IMR-90 (cell line): ENCODE measurements at regions not wholly inside any gene's neighbourhood (a gene's known extent, or its start where the extent isn't known, plus 50 kb on each side); places are given as distances from the start of the nearest gene placed in this dataset.

Experiments used
- ATAC-seq: fragments of 200-7000 bp; cut with Tn5 transposase; 2 replicates; pipeline ENCODE4 v1.9.1; 2020; ENCODE audit warnings: low read depth, mild to moderate bottlenecking, moderate library complexity
- BruUV-seq: library from RNA; stranded (reverse); fragments of 400-500 nt; replicated peaks from 2 replicates; lab custom pipeline; 2021; lab: Mats Ljungman, UMichigan
- CTCF ChIA-PET: fragments of 300-600 bp; formaldehyde crosslinking; extraction: SDS; loops from one replicate; lab custom pipeline; 2021; ENCODE audit warnings: antibody characterized with exemption; lab: Yijun Ruan, JAX
- POLR2A ChIA-PET: fragments of 300-600 bp; sonication (Branson Sonifier 250); formaldehyde crosslinking; loops from one replicate; lab custom pipeline; 2022; ENCODE audit warnings: antibody characterized with exemption; ENCODE audit not compliant: unreplicated experiment; lab: Charles Lee
- DNase-seq: peaks from one replicate; pipeline ENCODE4 v3.0.0; 2013
- H2AFZ ChIP-seq: replicated peaks from 2 replicates; pipeline ENCODE3; 2013; ENCODE audit warnings: low read length, mild to moderate bottlenecking; ENCODE audit not compliant: poor library complexity
- H2AK5ac ChIP-seq: 2 replicates; pipeline ENCODE4 v1.6.1; 2013; ENCODE audit warnings: low read depth, low read length, inconsistent platforms
- H2AK9ac ChIP-seq: replicated peaks from 2 replicates; pipeline ENCODE3; 2013; ENCODE audit warnings: mild to moderate bottlenecking, low read depth, low read length, moderate library complexity; ENCODE audit not compliant: poor library complexity
- H2BK120ac ChIP-seq: 2 replicates; pipeline ENCODE4 v1.6.1; 2013; ENCODE audit warnings: low read depth, low read length, inconsistent platforms
- H2BK15ac ChIP-seq: 3 replicates; pipeline ENCODE4 v1.6.1; 2013; ENCODE audit warnings: low read depth, low read length, inconsistent platforms
- H2BK20ac ChIP-seq: 2 replicates; pipeline ENCODE4 v1.6.1; 2013; ENCODE audit warnings: low read depth, mild to moderate bottlenecking, inconsistent platforms, low read length, moderate library complexity
- H2BK5ac ChIP-seq: 2 replicates; pipeline ENCODE4 v1.6.1; 2013; ENCODE audit warnings: mild to moderate bottlenecking, low read depth, low read length, inconsistent platforms; ENCODE audit not compliant: poor library complexity, severe bottlenecking
- H3K14ac ChIP-seq: replicated peaks from 2 replicates; pipeline ENCODE4 v1.6.1; 2013; ENCODE audit warnings: low read depth, low read length, inconsistent platforms
- H3K18ac ChIP-seq: 2 replicates; pipeline ENCODE4 v1.6.1; 2013; ENCODE audit warnings: low read depth, low read length, control low read depth
- H3K23ac ChIP-seq: 2 replicates; pipeline ENCODE4 v1.6.1; 2013; ENCODE audit warnings: low read depth, low read length, inconsistent platforms
- H3K27ac ChIP-seq: 2 replicates; pipeline ENCODE4 v1.5.1; 2013; ENCODE audit warnings: mild to moderate bottlenecking, control low read depth, low read length; ENCODE audit not compliant: insufficient read depth
- H3K27me3 ChIP-seq: 2 replicates; pipeline ENCODE4 v1.6.1; 2013; ENCODE audit warnings: low read length; ENCODE audit not compliant: control insufficient read depth, insufficient read depth
- H3K36me3 ChIP-seq: 2 replicates; pipeline ENCODE4 v1.6.1; 2013; ENCODE audit warnings: low read length, mixed read lengths; ENCODE audit not compliant: control insufficient read depth, insufficient read depth
- H3K4ac ChIP-seq: 2 replicates; pipeline ENCODE4 v1.6.1; 2013; ENCODE audit warnings: low read depth, low read length, inconsistent platforms
- H3K4me1 ChIP-seq: 2 replicates; pipeline ENCODE4 v1.6.1; 2013; ENCODE audit warnings: low read length, mixed read lengths; ENCODE audit not compliant: control insufficient read depth, insufficient read depth
- H3K4me2 ChIP-seq: 2 replicates; pipeline ENCODE4 v1.6.1; 2013; ENCODE audit warnings: low read depth, mild to moderate bottlenecking, control low read depth, low read length, moderate library complexity
- H3K4me3 ChIP-seq: 2 replicates; pipeline ENCODE4 v1.5.1; 2013; ENCODE audit warnings: low read depth, mild to moderate bottlenecking, control low read depth, low read length, moderate library complexity; ENCODE audit not compliant: insufficient read depth
- H3K56ac ChIP-seq: 2 replicates; pipeline ENCODE4 v1.6.1; 2013; ENCODE audit warnings: low read length, inconsistent platforms; ENCODE audit not compliant: insufficient read depth; ENCODE audit errors: extremely low read depth
- H3K79me1 ChIP-seq, 2 experiments: 2 replicates each; pipeline ENCODE4 v1.6.1; 2013; ENCODE audit warnings: low read length in 2 of 2, inconsistent platforms in 1 of 2, low read depth in 1 of 2
- H3K9ac ChIP-seq: 2 replicates; pipeline ENCODE4 v1.6.1; 2013; ENCODE audit warnings: low read depth, low read length, control low read depth
- H3K9me1 ChIP-seq: 2 replicates; pipeline ENCODE4 v1.6.1; 2013; ENCODE audit warnings: low read length, inconsistent platforms; ENCODE audit not compliant: insufficient read depth
- H3K9me3 ChIP-seq: 2 replicates; pipeline ENCODE4 v1.6.1; 2013; ENCODE audit warnings: low read length; ENCODE audit not compliant: control insufficient read depth, insufficient read depth
- H4K20me1 ChIP-seq: 2 replicates; pipeline ENCODE4 v1.6.1; 2013; ENCODE audit warnings: low read length, inconsistent platforms; ENCODE audit not compliant: insufficient read depth
- H4K5ac ChIP-seq: 2 replicates; pipeline ENCODE4 v1.6.1; 2013; ENCODE audit warnings: mild to moderate bottlenecking, low read depth, low read length, control low read depth
- H4K8ac ChIP-seq, 2 experiments: 2 replicates each; pipeline ENCODE4 v1.6.1; 2013; ENCODE audit warnings: low read depth in 2 of 2, low read length in 2 of 2, control low read depth in 1 of 2, inconsistent platforms in 1 of 2
- H4K91ac ChIP-seq: 2 replicates; pipeline ENCODE4 v1.6.1; 2013; ENCODE audit warnings: low read depth, low read length, inconsistent platforms; ENCODE audit not compliant: insufficient read depth
- BHLHE40 ChIP-seq: fragments of 150-350 bp; IDR thresholded peaks from 2 replicates; pipeline ENCODE4 v1.6.1; 2016; ENCODE audit warnings: mild to moderate bottlenecking, low read depth, low read length
- CTCF ChIP-seq: conservative IDR thresholded peaks from 2 replicates; pipeline ENCODE4 v1.5.1; 2012; ENCODE audit warnings: mild to moderate bottlenecking, low read depth, low read length, improper control_type of control experiment
- POLR2A ChIP-seq: IDR thresholded peaks from 2 replicates; pipeline ENCODE4 v1.6.1; 2012; ENCODE audit warnings: mild to moderate bottlenecking, low read depth, low read length
- RAD21 ChIP-seq: IDR thresholded peaks from 2 replicates; pipeline ENCODE4 v1.6.1; 2012; ENCODE audit warnings: low read length, improper control_type of control experiment
- RCOR1 ChIP-seq: IDR thresholded peaks from 2 replicates; pipeline ENCODE4 v1.6.1; 2012; ENCODE audit warnings: mild to moderate bottlenecking, low read length, improper control_type of control experiment; ENCODE audit not compliant: insufficient replicate concordance
- SMC3 ChIP-seq: fragments of 150-350 bp; IDR thresholded peaks from 2 replicates; pipeline ENCODE4 v1.6.1; 2016; ENCODE audit warnings: low read depth, mild to moderate bottlenecking, antibody characterized with exemption, low read length, moderate library complexity
- dilution Hi-C: fragments of 300-500 bp; cut with HindIII; formaldehyde crosslinking; loops from one replicate; pipeline ENCODE4 v1.14.3; 2018; ENCODE audit warnings: low sequenced_read_pairs; ENCODE audit not compliant: unreplicated experiment
- in situ Hi-C: fragments of 300-500 bp; cut with MboI; formaldehyde crosslinking; loops from 3 replicates; pipeline ENCODE4 v1.14.3; 2019; ENCODE audit warnings: low sequenced_read_pairs, inconsistent platforms, mixed read lengths
- intact Hi-C: fragments of 100-400 bp; cut with micrococcal nuclease; formaldehyde crosslinking; loops from 2 replicates; pipeline ENCODE4 v1.10.0; 2022
- TF ChIP-seq, protein P1 (sequence below): fragments of 150-350 bp; IDR thresholded peaks from 2 replicates; pipeline ENCODE4 v1.6.1; 2016; ENCODE audit warnings: low read depth, mild to moderate bottlenecking, low read length, moderate library complexity, borderline replicate concordance

DNA sequence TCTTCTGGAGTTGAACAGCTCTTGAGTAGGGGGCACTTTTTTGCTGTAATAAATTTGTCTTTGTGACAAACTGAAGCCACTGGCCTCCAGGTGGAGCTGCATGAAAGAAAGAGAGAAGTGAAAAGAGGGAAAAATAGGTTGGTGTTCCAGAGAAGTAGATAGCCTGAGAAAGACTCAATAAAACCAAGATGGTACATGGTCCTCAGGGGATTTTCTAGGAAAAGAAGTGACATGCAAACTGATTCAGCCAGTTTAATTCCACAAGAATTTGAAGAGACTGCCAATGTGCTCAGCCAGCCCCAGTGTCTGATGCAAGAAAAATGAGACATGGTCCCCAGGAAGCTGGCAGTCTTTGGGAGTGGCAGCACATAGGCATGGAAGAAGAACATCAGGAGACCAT, 152.7 kb downstream of the CD47 start:
- Histone ChIP-seq H4K91ac (no peak overlapping the region), H3K4me1 (no peaks in the 10 kb centered on the region), H3K4me2 (no peak overlapping the region), H3K27me3 (peaks cover 2% of the 10 kb centered on the region), H3K56ac (no peak overlapping the region), H2AK9ac (no peak overlapping the region), H3K14ac (no peak overlapping the region), H3K4me3 (no peak overlapping the region), H2AK5ac (no peak overlapping the region), H3K27ac (no peak overlapping the region), H3K23ac (no peak overlapping the region), H3K79me1 (no peaks in the 10 kb centered on the region), H4K20me1 (no peaks in the 10 kb centered on the region), H3K36me3 (no peaks in the 10 kb centered on the region), H2BK5ac (no peak overlapping the region), H2BK20ac (no peak overlapping the region), H2BK15ac (no peak overlapping the region), H3K4ac (no peak overlapping the region), H3K9me3 (no peaks in the 10 kb centered on the region), H2AFZ (no peak overlapping the region), H3K9me1 (no peaks in the 10 kb centered on the region), H3K9ac (no peak overlapping the region), H2BK120ac (no peak overlapping the region), H4K5ac (no peak overlapping the region), H4K8ac (no peak overlapping the region), H3K18ac (no peak overlapping the region)
- in situ Hi-C loops (no loop called here), dilution Hi-C loops (no loop called here), intact Hi-C loops (loop anchor here (1.0 to 2.0 kb wide), 3 partner anchors 468 to 613 kb away; no protein-coding TSS in a partner anchor)
- no TSS peak for BruUV-seq
- ChIA-PET CTCF (interaction anchor here (0.6 to 1.4 kb wide), 10 partner anchors 10 to 1046 kb away, joined by 3 to 6 read pairs (median 4); no protein-coding TSS in a partner anchor), POLR2A (no interaction called here)
- TF ChIP-seq POLR2A = no peak
- peak; percentile 60 for TF ChIP-seq SMC3
- TF ChIP-seq RCOR1 = no peak
- TF ChIP-seq, protein P1, sequence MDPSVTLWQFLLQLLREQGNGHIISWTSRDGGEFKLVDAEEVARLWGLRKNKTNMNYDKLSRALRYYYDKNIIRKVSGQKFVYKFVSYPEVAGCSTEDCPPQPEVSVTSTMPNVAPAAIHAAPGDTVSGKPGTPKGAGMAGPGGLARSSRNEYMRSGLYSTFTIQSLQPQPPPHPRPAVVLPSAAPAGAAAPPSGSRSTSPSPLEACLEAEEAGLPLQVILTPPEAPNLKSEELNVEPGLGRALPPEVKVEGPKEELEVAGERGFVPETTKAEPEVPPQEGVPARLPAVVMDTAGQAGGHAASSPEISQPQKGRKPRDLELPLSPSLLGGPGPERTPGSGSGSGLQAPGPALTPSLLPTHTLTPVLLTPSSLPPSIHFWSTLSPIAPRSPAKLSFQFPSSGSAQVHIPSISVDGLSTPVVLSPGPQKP = no peak
- TF ChIP-seq RAD21 = peak; percentile 64
- TF ChIP-seq CTCF = peak; percentile 57
- TF ChIP-seq BHLHE40 = no peak
- peak; percentile 62 for ATAC-seq
- DNase-seq = peak; percentile 42
